Lower leg skin (tissue), 3 donors: ENCODE measurements at regions not wholly inside any gene's neighbourhood (a gene's known extent, or its start where the extent isn't known, plus 50 kb on each side); places are given as distances from the start of the nearest gene placed in this dataset.

ENCODE experiments used
- CTCF ChIP-seq, 3 donors: fragments of 450-650 bp; IDR thresholded peaks; one replicate each; pipeline ENCODE4 v1.5.1; 2016; ENCODE audit warnings: antibody characterized with exemption in 3 of 3, mild to moderate bottlenecking in 3 of 3, moderate library complexity in 2 of 3
- POLR2A ChIP-seq, 2 donors: fragments of 450-650 bp; IDR thresholded peaks; one replicate each; pipeline ENCODE4 v1.6.1; 2016 to 2017; ENCODE audit warnings: antibody characterized with exemption in 2 of 2, mild to moderate bottlenecking in 1 of 2, moderate library complexity in 1 of 2

- TF ChIP-seq CTCF (IDR thresholded peaks at IDR 0.05) (no peak), POLR2A (IDR thresholded peaks at IDR 0.05) (no peak)
These were observed 51.2 kb upstream of the HMHB1 start for GRCh38 chr5:143760755-143761154.
